ENCODE measurements at regions not wholly inside any gene's neighbourhood (a gene's known extent, or its start where the extent isn't known, plus 50 kb on each side); places are given as distances from the start of the nearest gene placed in this dataset.

- H3K27ac ChIP-seq = no peak overlapping the region
- TF ChIP-seq EP300 (IDR thresholded peaks at IDR 0.05) (no peak), CTCF (IDR thresholded peaks at IDR 0.05) (no peak), POLR2A (IDR thresholded peaks at IDR 0.05) (no peak), POLR2AphosphoS5 (IDR thresholded peaks at IDR 0.05) (no peak)
- no peaks in the 10 kb centered on the region for H3K9me3 ChIP-seq
- H3K36me3 ChIP-seq = no peaks in the 10 kb centered on the region
- ATAC-seq (ENCODE audit: low FRiP score in 2 of 2) (no peak), DNase-seq (no peak)
- no peak overlapping the region for H3K4me3 ChIP-seq
- H3K27me3 ChIP-seq = no peaks in the 10 kb centered on the region
- H3K4me1 ChIP-seq = no peaks in the 10 kb centered on the region
- 70 to 88% methylated on average over 2 of the region's 2 CpGs for WGBS, 2 donors
Observed at GRCh38 chr7:124590814-124591213, 174.8 kb downstream of the GPR37 start.

- ATAC-seq (ENCODE audit: low FRiP score in 2 of 2) (no peak), DNase-seq (no peak)
- Histone ChIP-seq H3K27me3 (no peaks in the 10 kb centered on the region), H3K4me1 (no peaks in the 10 kb centered on the region), H3K4me3 (no peak overlapping the region), H3K9me3 (no peaks in the 10 kb centered on the region), H3K36me3 (no peaks in the 10 kb centered on the region), H3K27ac (no peak overlapping the region)
- 78 to 81% methylated on average over 2 of the region's 2 CpGs for WGBS, 2 donors
- no peak for TF ChIP-seq POLR2AphosphoS5 (IDR thresholded peaks at IDR 0.05)
- no peak for TF ChIP-seq EP300 (IDR thresholded peaks at IDR 0.05)
- no peak for TF ChIP-seq CTCF (IDR thresholded peaks at IDR 0.05)
- no peak for TF ChIP-seq POLR2A (IDR thresholded peaks at IDR 0.05)
Observed at GRCh38 chr7:124577256-124577655, 188.3 kb downstream of the GPR37 start.

- ATAC-seq (ENCODE audit: low FRiP score in 2 of 2) = no peak
- H3K9me3 ChIP-seq = no peaks in the 10 kb centered on the region
- H3K27me3 ChIP-seq = no peaks in the 10 kb centered on the region
- H3K36me3 ChIP-seq = no peaks in the 10 kb centered on the region
- H3K4me1 ChIP-seq = no peaks in the 10 kb centered on the region
- WGBS, 2 donors = 89 to 93% methylated on average over 3 of the region's 3 CpGs
- H3K27ac ChIP-seq = no peak overlapping the region
- TF ChIP-seq EP300 (IDR thresholded peaks at IDR 0.05) (no peak), CTCF (IDR thresholded peaks at IDR 0.05) (no peak), POLR2AphosphoS5 (IDR thresholded peaks at IDR 0.05) (no peak), POLR2A (IDR thresholded peaks at IDR 0.05) (no peak)
- no peak overlapping the region for H3K4me3 ChIP-seq
- no peak for DNase-seq
Observed at GRCh38 chr7:124575176-124575575, 190.4 kb downstream of the GPR37 start.

GRCh38 chr7:124570558-124570957 is 195.0 kb downstream of the GPR37 start:
- Histone ChIP-seq H3K27ac (no peak overlapping the region), H3K27me3 (no peaks in the 10 kb centered on the region), H3K4me3 (no peak overlapping the region), H3K4me1 (no peaks in the 10 kb centered on the region), H3K9me3 (no peaks in the 10 kb centered on the region), H3K36me3 (no peaks in the 10 kb centered on the region)
- 77 to 93% methylated on average over 2 of the region's 2 CpGs for WGBS, 2 donors
- no peak for ATAC-seq (ENCODE audit: low FRiP score in 2 of 2)
- DNase-seq = no peak
- TF ChIP-seq EP300 (IDR thresholded peaks at IDR 0.05) (no peak), POLR2A (IDR thresholded peaks at IDR 0.05) (no peak), POLR2AphosphoS5 (IDR thresholded peaks at IDR 0.05) (no peak), CTCF (IDR thresholded peaks at IDR 0.05) (no peak)

GRCh38 chr7:124566583-124566982 is 199.0 kb downstream of the GPR37 start:
- Histone ChIP-seq H3K27me3 (no peaks in the 10 kb centered on the region), H3K9me3 (no peaks in the 10 kb centered on the region), H3K4me1 (no peaks in the 10 kb centered on the region), H3K36me3 (no peaks in the 10 kb centered on the region), H3K4me3 (no peak overlapping the region), H3K27ac (no peak overlapping the region)
- DNase-seq (no peak), ATAC-seq (ENCODE audit: low FRiP score in 2 of 2) (no peak)
- TF ChIP-seq EP300 (IDR thresholded peaks at IDR 0.05) (no peak), POLR2AphosphoS5 (IDR thresholded peaks at IDR 0.05) (no peak), CTCF (IDR thresholded peaks at IDR 0.05) (no peak), POLR2A (IDR thresholded peaks at IDR 0.05) (no peak)
- WGBS, 2 donors = 51 to 54% methylated on average over 5 of the region's 5 CpGs
